ENCODE measurements at regions not wholly inside any gene's neighbourhood (a gene's known extent, or its start where the extent isn't known, plus 50 kb on each side); places are given as distances from the start of the nearest gene placed in this dataset.

GRCh38 chr7:112619343-112619742 is 138.6 kb downstream of the LSMEM1 start:
- Mint-ChIP-seq H3K27ac (ENCODE audit: unreplicated experiment) (no peak overlapping the region), H3K27me3 (ENCODE audit: low read depth) (peaks cover 22% of the 10 kb centered on the region), H3K4me3 (ENCODE audit: unreplicated experiment) (no peak overlapping the region), H3K4me1 (ENCODE audit: low read depth) (no peaks in the 10 kb centered on the region), H3K36me3 (ENCODE audit: low read depth) (no peaks in the 10 kb centered on the region), H3K9me3 (ENCODE audit: low read depth) (no peaks in the 10 kb centered on the region)
- no peak for TF ChIP-seq CTCF (IDR thresholded peaks at IDR 0.05)
- no peak for DNase-seq (ENCODE audit: low spot score)

- H3K27me3 Mint-ChIP-seq (ENCODE audit: low read depth): peaks cover 15% of the 10 kb centered on the region
- no peak overlapping the region for H3K27ac Mint-ChIP-seq (ENCODE audit: unreplicated experiment)
- H3K4me1 Mint-ChIP-seq (ENCODE audit: low read depth): no peaks in the 10 kb centered on the region
- no peaks in the 10 kb centered on the region for H3K36me3 Mint-ChIP-seq (ENCODE audit: low read depth)
- DNase-seq (ENCODE audit: low spot score): no peak
- H3K4me3 Mint-ChIP-seq (ENCODE audit: unreplicated experiment): no peak overlapping the region
- no peak for TF ChIP-seq CTCF (IDR thresholded peaks at IDR 0.05)
- H3K9me3 Mint-ChIP-seq (ENCODE audit: low read depth): no peaks in the 10 kb centered on the region
Observed at GRCh38 chr7:112622159-112622715, 141.4 kb downstream of the LSMEM1 start.

- Mint-ChIP-seq H3K9me3 (ENCODE audit: low read depth) (peaks cover 5% of the 10 kb centered on the region), H3K4me1 (ENCODE audit: low read depth) (no peaks in the 10 kb centered on the region), H3K27me3 (ENCODE audit: low read depth) (peaks cover 9% of the 10 kb centered on the region), H3K27ac (ENCODE audit: unreplicated experiment) (no peak overlapping the region), H3K4me3 (ENCODE audit: unreplicated experiment) (no peak overlapping the region), H3K36me3 (ENCODE audit: low read depth) (no peaks in the 10 kb centered on the region)
- TF ChIP-seq CTCF (IDR thresholded peaks at IDR 0.05): no peak
- DNase-seq (ENCODE audit: low spot score): no peak
Observed at GRCh38 chr7:112624416-112624815, 143.6 kb downstream of the LSMEM1 start.

- H3K9me3 Mint-ChIP-seq (ENCODE audit: low read depth): peaks cover 5% of the 10 kb centered on the region
- H3K4me3 Mint-ChIP-seq (ENCODE audit: unreplicated experiment): no peak overlapping the region
- no peaks in the 10 kb centered on the region for H3K36me3 Mint-ChIP-seq (ENCODE audit: low read depth)
- no peaks in the 10 kb centered on the region for H3K27me3 Mint-ChIP-seq (ENCODE audit: low read depth)
- no peak for DNase-seq (ENCODE audit: low spot score)
- H3K27ac Mint-ChIP-seq (ENCODE audit: unreplicated experiment): no peak overlapping the region
- peaks cover 11% of the 10 kb centered on the region for H3K4me1 Mint-ChIP-seq (ENCODE audit: low read depth)
- TF ChIP-seq CTCF (IDR thresholded peaks at IDR 0.05): no peak
Observed at GRCh38 chr7:112630565-112630964, 149.8 kb downstream of the LSMEM1 start.

DNA sequence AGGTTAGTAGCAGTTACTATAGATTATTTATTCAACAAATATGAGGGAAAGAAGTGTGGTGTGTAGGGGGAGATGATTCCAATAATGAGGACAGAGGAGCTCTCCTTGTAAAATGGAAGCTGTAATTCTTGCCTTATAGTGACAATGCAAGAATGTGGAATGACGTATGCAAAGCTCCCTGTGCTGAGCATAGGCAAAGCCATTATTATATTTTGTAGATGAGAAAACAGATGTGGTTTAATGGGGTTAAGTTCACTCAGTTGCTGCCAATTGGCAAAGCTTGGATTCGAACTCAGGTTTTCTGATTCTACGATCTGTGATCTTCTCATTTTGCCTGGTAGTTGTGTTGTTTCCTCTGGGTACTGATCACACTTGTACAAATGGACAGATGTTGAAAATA is 153.3 kb downstream of the LSMEM1 start:
- no peak for TF ChIP-seq CTCF (IDR thresholded peaks at IDR 0.05)
- H3K27ac Mint-ChIP-seq (ENCODE audit: unreplicated experiment): no peak overlapping the region
- peaks cover 11% of the 10 kb centered on the region for H3K4me1 Mint-ChIP-seq (ENCODE audit: low read depth)
- H3K9me3 Mint-ChIP-seq (ENCODE audit: low read depth): no peaks in the 10 kb centered on the region
- no peak for DNase-seq (ENCODE audit: low spot score)
- H3K36me3 Mint-ChIP-seq (ENCODE audit: low read depth): no peaks in the 10 kb centered on the region
- no peak overlapping the region for H3K4me3 Mint-ChIP-seq (ENCODE audit: unreplicated experiment)
- peaks cover 6% of the 10 kb centered on the region for H3K27me3 Mint-ChIP-seq (ENCODE audit: low read depth)

All from chondrocyte (in vitro differentiated cells).